Nephron (organoid): ENCODE measurements at regions not wholly inside any gene's neighbourhood (a gene's known extent, or its start where the extent isn't known, plus 50 kb on each side); places are given as distances from the start of the nearest gene placed in this dataset.

Experiments used
- H3K27ac Mint-ChIP-seq, 3 experiments: 2 replicates each; pipeline ENCODE4 v1.8.0; 2020; ENCODE audit warnings: mixed read lengths in 3 of 3, mild to moderate bottlenecking in 2 of 3, moderate library complexity in 1 of 3
- H3K27me3 Mint-ChIP-seq: 2 replicates; pipeline ENCODE4 v1.8.0; 2021; ENCODE audit warnings: low read depth, mild to moderate bottlenecking, moderate library complexity, mixed read lengths
- H3K36me3 Mint-ChIP-seq: 2 replicates; pipeline ENCODE4 v1.8.0; 2020; ENCODE audit warnings: low read depth, mixed read lengths
- H3K4me1 Mint-ChIP-seq: 2 replicates; pipeline ENCODE4 v1.8.0; 2020; ENCODE audit warnings: mixed read lengths
- H3K4me3 Mint-ChIP-seq, 3 experiments: 2 replicates each; pipeline ENCODE4 v1.8.0; 2020; ENCODE audit warnings: mild to moderate bottlenecking in 3 of 3, mixed read lengths in 3 of 3, moderate library complexity in 2 of 3
- H3K9me3 Mint-ChIP-seq: 2 replicates; pipeline ENCODE4 v1.8.0; 2020; ENCODE audit warnings: mixed read lengths
- TF ChIP-seq, protein P1 (sequence below), 3 experiments: fragments of 200-600 bp; sonication (generic); IDR thresholded peaks; one replicate each; pipeline ENCODE4 v1.5.0; 2021; ENCODE audit warnings: antibody characterized with exemption in 3 of 3; ENCODE audit not compliant: unreplicated experiment in 3 of 3

DNA sequence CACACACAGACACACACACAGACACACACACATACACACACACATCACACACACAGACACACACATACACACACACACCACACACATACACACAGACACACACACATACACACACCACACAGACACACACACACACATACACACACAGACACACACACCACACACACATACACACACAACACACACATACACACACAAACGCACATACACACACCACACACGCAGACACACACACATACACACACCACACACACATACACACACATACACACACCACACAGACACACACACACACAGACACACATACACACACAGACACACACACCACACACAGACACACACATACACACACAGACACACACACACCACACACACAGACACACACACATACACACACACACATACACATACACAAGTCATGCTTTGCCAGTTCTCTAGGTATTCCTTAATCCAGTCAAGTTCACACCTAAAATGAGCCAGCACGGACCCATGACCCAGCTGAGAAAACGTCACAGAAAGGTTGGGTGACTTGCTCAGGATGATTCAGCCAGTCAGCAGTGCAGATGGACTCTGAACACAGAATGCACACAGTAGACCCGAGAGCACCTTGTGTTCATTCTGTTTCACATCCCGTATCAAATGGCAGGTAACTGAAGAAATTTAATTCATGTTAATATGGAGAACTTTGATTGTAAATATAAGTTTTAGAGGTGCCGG is 746.4 kb downstream of the MTRR start:
- Mint-ChIP-seq H3K9me3 (peaks cover 2% of the 10 kb centered on the region), H3K27ac (no peak overlapping the region), H3K4me3 (no peak overlapping the region), H3K36me3 (no peaks in the 10 kb centered on the region), H3K27me3 (peaks cover 3% of the 10 kb centered on the region), H3K4me1 (no peaks in the 10 kb centered on the region)
- TF ChIP-seq, protein P1, sequence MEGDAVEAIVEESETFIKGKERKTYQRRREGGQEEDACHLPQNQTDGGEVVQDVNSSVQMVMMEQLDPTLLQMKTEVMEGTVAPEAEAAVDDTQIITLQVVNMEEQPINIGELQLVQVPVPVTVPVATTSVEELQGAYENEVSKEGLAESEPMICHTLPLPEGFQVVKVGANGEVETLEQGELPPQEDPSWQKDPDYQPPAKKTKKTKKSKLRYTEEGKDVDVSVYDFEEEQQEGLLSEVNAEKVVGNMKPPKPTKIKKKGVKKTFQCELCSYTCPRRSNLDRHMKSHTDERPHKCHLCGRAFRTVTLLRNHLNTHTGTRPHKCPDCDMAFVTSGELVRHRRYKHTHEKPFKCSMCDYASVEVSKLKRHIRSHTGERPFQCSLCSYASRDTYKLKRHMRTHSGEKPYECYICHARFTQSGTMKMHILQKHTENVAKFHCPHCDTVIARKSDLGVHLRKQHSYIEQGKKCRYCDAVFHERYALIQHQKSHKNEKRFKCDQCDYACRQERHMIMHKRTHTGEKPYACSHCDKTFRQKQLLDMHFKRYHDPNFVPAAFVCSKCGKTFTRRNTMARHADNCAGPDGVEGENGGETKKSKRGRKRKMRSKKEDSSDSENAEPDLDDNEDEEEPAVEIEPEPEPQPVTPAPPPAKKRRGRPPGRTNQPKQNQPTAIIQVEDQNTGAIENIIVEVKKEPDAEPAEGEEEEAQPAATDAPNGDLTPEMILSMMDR (IDR thresholded peaks at IDR 0.05; ENCODE audit: unreplicated experiment in 3 of 3), result no peak

DNA sequence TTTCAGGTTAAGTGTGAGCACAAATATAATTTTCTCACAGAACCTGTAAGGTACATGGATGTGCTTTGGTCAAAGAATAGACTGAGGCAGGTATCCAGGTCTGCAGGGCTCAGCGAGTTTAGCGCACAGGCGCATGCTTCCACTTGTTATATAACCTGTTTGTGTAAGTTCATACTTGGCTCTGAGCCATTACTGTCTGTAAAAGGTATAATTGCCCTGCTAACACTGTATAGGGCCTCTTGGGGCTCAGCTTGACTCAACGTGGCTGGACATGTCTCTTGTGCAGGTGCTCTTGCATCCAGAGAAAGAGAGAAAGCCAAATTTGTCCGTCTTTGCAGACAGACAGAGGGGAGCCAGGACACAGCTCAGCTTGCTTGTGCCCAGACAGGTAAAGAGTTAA is 759.6 kb downstream of the MTRR start:
- Mint-ChIP-seq H3K36me3 (no peaks in the 10 kb centered on the region), H3K4me3 (no peak overlapping the region), H3K27ac (no peak overlapping the region), H3K27me3 (no peaks in the 10 kb centered on the region), H3K9me3 (peaks cover 20% of the 10 kb centered on the region), H3K4me1 (peaks cover 3% of the 10 kb centered on the region)
- TF ChIP-seq, protein P1 (IDR thresholded peaks at IDR 0.05; ENCODE audit: unreplicated experiment in 3 of 3), result no peak

DNA sequence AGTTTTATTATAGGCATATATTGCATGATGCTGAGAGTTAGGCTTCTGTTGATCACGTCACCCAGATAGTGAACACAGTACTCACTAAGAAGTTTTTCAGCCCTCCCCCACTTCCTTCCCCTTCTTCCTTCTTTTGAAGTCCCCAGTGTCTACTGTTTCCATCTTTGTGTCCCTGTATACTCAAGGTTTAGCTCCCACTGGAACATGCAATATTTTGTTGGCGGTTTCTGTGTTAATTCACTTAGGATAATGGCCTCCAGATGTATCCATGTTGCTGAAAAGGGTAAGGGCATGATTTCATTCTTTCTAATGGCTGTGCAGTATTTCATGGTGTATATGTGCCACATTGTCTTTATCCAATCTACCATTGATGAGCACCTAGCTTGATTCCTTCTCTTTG is 764.3 kb downstream of the MTRR start:
- Mint-ChIP-seq H3K36me3 (no peaks in the 10 kb centered on the region), H3K4me1 (peaks cover 10% of the 10 kb centered on the region), H3K27ac (peak overlapping the region; percentile 63 to 79 (median 67)), H3K9me3 (peaks cover 21% of the 10 kb centered on the region), H3K4me3 (no peak overlapping the region), H3K27me3 (no peaks in the 10 kb centered on the region)
- TF ChIP-seq, protein P1 (IDR thresholded peaks at IDR 0.05; ENCODE audit: unreplicated experiment in 3 of 3), result no peak

DNA sequence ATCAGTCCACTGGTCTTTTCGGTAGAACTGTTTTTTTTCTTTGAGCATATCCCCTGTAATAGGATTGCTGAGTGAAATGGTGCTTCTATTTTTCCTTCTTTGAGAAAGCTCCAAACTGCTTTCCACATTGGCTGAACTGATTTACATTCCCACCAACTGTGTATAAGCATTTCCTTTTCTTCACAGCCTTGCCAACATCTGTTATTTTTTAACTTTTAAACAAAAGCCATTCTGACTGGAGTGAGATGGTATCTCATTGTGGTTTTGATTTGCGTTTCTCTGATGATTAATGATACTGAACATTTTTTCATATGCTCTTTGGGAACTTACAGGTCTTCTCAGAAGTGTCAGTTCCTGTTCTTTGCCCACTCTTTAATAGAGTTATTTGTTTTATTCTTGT is 764.7 kb downstream of the MTRR start:
- TF ChIP-seq, protein P1 (IDR thresholded peaks at IDR 0.05; ENCODE audit: unreplicated experiment in 3 of 3), result no peak
- Mint-ChIP-seq H3K4me1 (peaks cover 10% of the 10 kb centered on the region), H3K27ac (peak overlapping the region; percentile 63 to 79 (median 67)), H3K27me3 (no peaks in the 10 kb centered on the region), H3K4me3 (no peak overlapping the region), H3K36me3 (no peaks in the 10 kb centered on the region), H3K9me3 (peaks cover 21% of the 10 kb centered on the region)

DNA sequence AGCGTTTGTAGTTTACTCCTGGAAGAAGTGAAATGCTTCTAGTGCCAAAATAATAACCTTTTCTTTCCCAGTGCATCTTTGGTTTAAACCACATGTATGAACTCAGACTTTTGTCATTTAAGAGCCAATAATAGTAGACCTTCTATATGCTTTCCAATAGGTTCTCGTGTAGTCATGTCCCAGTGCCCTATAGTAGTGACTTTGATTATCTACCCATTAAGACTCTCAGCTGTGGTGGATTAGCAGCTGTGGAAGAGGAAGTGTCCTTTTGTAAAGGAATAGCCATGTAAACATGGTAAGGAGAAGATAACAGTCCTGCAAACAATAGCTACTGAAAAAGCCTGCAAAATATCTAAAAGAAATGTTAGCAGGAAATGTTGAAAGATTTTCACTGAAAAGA is 765.3 kb downstream of the MTRR start:
- Mint-ChIP-seq H3K36me3 (no peaks in the 10 kb centered on the region), H3K27me3 (no peaks in the 10 kb centered on the region), H3K27ac (peak overlapping the region in 1 of 3 experiments; percentile 67), H3K9me3 (peaks cover 21% of the 10 kb centered on the region), H3K4me3 (no peak overlapping the region), H3K4me1 (peaks cover 10% of the 10 kb centered on the region)
- TF ChIP-seq, protein P1 (IDR thresholded peaks at IDR 0.05; ENCODE audit: unreplicated experiment in 3 of 3), result no peak
